HG02970 (cell line): ENCODE measurements at regions not wholly inside any gene's neighbourhood (a gene's known extent, or its start where the extent isn't known, plus 50 kb on each side); places are given as distances from the start of the nearest gene placed in this dataset.
"Not testable (repeated sequence)": the region's sequence is repeated elsewhere in the genome, so short reads cannot be mapped to it uniquely, and the experiment has no call there.

Experiments
- ATAC-seq: cut with Tn5 transposase; IDR thresholded peaks from one replicate; pipeline ENCODE4 v1.9.1; 2021; ENCODE audit warnings: mild to moderate bottlenecking, moderate library complexity, moderate number of reproducible peaks; ENCODE audit not compliant: unreplicated experiment, low FRiP score

- ATAC-seq, result no peak
Measured at GRCh38 chr18:47380153-47380552, 128.7 kb upstream of the SKOR2 start.

DNA sequence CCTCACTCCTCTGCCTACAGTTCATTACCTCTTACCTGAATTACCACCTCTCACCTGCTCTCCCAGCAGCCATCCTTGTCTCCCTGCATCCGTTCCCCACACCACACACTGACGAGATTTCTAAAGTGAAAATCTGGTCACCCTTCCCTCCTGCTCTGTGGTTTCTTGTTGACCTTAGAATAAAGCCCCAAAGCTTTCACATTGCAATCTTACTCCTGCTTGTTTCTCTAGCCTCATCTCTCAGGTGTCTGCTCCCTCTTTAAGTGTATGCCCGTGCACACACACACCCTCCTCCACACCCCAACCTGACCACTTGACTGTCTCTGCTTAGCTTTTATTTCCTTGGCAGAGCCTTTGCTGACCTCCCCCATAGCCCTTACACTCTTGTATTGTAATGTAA is 122.0 kb upstream of the SKOR2 start:
- ATAC-seq, result no peak

DNA sequence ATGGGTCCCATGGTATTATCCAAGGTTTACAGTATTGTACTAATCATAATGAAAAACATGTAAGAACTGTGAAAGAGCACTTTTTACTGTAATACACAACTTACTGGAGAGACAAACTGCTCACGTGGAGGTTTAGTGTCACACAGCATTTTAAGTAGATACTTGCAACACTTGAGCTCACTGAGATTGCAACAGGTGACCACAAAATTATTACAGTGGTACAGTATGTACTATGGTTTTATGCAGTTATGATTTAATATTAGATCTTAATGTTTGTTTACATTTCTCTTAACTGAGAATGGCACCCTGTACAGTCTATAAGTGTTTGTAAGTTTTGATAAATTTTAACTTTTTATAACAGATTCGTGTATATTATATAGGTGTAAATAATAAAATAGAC is 118.6 kb upstream of the SKOR2 start:
- ATAC-seq, result no peak

GRCh38 chr18:47354061-47354460 is 102.6 kb upstream of the SKOR2 start:
- ATAC-seq, result not testable (repeated sequence)

DNA sequence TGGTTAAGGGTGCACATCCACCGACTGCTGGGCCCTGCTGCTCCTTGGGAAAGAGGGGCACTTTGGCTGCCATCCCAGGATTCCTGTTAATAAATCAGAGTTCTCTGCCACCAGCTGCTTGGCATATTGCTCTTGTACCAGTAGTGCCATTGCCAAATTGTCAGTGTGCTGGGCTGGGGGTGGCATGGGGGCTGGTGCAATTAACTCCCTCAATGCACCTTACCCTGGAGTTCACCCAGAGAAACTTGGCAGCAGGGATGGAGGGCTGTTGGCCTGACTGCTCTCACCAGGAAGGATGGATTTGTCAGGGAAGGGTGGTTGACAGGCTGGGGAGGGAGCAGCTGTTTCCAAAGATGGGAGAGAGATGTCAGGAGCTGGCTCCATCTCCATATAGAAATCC is 94.6 kb upstream of the SKOR2 start:
- ATAC-seq, result no peak

- ATAC-seq, result no peak
Measured at GRCh38 chr18:47345291-47345690, 93.8 kb upstream of the SKOR2 start.

- no peak for ATAC-seq
Measured at GRCh38 chr18:47343291-47343690, 91.8 kb upstream of the SKOR2 start.

DNA sequence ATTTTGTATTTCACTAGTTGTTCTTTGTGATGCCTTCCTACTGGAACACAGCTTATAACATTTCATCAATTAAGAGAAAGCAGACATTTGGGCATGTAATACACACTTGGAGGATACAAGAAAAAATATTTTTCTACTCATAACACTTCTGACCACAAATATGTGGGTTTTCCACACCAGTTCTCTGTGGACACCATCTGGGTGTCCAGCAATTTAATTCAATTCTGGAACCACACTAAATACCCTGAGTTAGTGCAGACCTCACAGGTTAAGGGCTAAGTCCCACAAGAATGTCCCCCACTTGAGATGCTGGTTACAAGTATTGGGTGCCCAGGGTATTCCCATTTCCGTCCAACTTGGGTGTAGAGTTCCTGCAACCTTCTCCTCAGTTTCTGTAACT is 91.1 kb upstream of the SKOR2 start:
- ATAC-seq, result no peak

GRCh38 chr18:47341678-47342077 is 90.2 kb upstream of the SKOR2 start:
- ATAC-seq, result no peak

- ATAC-seq, result no peak
Measured at GRCh38 chr18:47334966-47335365, 83.5 kb upstream of the SKOR2 start.

DNA sequence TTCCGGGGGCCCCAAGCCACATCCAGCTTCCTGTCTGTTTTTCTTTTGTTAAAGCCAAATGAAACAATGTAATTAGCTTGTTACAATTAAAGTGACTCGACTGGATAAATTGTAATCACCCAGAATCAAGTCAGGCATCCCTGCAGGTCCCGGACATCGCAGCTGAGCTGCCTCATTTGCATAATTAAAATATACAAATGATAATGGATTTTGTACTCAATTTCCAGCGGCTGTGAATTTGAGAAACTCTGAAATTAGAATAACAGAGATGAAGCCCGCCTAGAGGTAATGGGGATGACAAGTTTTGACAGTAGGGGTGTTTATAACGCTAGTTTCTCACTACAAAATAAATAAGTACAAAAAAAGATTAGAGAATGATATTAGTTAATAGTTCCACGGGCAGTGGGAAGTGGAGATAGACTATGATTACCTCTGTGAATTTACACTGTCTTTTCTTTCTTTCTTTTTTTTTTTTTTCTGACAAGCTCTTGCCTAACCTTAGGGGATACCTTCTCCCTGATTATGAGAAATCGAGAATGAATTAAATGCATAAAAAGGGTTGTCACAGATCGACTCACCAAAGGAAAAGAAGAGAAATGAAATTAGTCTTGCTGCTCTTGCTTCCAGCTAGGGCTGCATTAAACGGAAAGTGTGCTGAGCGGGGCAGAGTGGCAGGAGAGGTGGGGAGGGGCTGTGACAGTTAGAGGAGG is 82.6 kb upstream of the SKOR2 start:
- ATAC-seq, result no peak

DNA sequence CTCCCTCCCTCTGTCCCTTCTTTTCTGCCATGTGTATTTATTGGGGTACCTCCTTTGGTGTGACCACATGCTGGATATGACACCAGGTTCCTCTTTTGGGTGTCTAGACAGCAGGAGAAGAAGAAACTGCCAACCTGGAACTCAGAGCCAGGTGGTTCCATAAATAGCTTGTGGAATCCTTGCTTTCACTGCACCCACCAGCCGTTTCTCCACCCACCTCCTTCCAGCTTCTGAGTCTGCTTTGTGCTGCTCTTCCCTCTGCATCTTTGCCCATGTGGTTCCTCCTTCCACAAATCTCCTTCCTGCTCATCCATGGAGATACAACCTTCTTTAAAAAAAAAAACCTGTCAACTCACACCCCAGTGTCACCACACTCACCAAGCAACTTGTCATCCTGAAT is 80.2 kb upstream of the SKOR2 start:
- ATAC-seq, result no peak

- ATAC-seq, result no peak
Measured at GRCh38 chr18:47331026-47331425, 79.6 kb upstream of the SKOR2 start.

GRCh38 chr18:47323158-47323557 is 71.7 kb upstream of the SKOR2 start:
- no peak for ATAC-seq

- ATAC-seq, result no peak
Measured at GRCh38 chr18:47321815-47322214, 70.4 kb upstream of the SKOR2 start.

DNA sequence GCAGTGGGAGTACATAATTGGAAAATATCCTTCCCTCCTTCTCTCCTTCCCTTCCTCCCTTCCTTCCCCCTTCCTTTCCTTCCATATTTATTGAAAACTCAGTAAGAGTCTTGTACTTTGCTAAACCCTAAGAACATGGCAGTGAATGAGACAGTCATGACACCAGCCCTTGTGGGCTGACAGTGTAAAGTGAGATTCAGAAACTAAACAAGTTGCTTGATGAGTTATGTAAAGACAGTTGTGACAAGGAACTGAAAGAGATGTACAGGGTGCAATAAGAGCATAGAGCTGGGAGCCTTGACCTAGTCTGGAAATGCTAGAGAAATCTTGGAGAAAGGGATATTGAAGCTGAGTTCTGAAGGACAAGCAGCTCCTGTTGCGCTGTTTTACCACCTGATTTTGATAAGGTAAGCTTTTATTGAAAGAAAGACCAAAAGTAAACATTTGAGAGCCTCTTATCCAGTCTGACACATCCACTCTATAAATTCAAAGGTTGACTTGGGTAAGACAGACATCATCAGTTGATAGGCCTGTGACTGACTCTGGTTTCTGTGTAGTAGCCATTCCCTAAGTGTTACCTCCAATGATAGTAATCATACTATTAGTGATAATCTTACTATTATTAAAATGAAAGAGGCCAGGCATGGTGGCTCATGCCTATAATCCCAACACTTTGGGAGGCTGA is 66.5 kb upstream of the SKOR2 start:
- ATAC-seq, result no peak

- no peak for ATAC-seq
Measured at GRCh38 chr18:47316924-47317323, 65.5 kb upstream of the SKOR2 start.

- no peak for ATAC-seq
Measured at GRCh38 chr18:47313901-47314300, 62.4 kb upstream of the SKOR2 start.

GRCh38 chr18:47311585-47311984 is 60.1 kb upstream of the SKOR2 start:
- no peak for ATAC-seq
